ENCODE measurements at regions not wholly inside any gene's neighbourhood (a gene's known extent, or its start where the extent isn't known, plus 50 kb on each side); places are given as distances from the start of the nearest gene placed in this dataset.
A peak's percentile ranks its signal among the peaks of the same experiment; 100 is the strongest.

DNA sequence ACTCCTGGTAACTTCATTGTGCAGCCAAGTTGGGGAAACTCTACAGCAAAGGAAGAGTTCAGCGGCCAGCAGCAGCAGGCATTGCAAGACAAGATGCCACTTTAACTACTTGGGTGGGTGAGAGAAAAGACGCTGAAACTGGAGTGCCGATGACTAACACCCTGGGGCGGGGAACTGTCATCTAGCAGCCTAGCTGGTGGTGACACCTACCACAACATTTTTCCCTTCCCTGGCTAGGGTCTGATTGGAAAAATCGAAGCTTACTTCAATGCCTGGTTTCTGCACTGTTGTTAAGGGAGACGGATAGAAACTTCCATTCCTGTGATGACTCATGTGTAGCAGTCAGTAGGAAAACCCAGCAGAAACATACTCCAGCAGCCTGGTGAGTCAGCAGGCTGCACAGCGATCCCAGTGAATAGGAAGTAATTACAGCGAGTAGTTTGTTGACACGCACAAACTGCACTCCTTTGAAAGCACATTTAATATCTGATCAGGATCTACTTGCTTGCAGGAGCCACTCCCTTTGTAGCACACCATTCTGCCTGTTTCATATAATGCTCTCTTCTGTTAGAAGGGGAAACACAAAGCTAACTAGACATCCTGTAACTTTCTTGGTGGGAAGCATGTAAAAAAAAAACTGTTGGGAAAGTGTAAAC is 62.1 kb upstream of the MAPRE2 start:
- Histone ChIP-seq H3K27me3 (ENCODE audit: insufficient read depth, low read length, poor library complexity, severe bottlenecking) (no peaks in the 10 kb centered on the region), H3K36me3 (ENCODE audit: insufficient read depth, low read length) (no peaks in the 10 kb centered on the region), H3K4me2 (ENCODE audit: low read depth, low read length, poor library complexity, severe bottlenecking) (peak overlapping the region; percentile 96), H3K79me2 (ENCODE audit: insufficient read depth, low read length) (no peaks in the 10 kb centered on the region), H3F3A (ENCODE audit: low read depth) (0 out of 2 replicates have a peak, but pooled peaks cover 2% of the 10 kb centered on the region), H4K20me1 (ENCODE audit: insufficient read depth, low read length, poor library complexity, severe bottlenecking) (no peaks in the 10 kb centered on the region), H2AFZ (ENCODE audit: low read length) (peak overlapping the region; percentile 97), H3K4me1 (ENCODE audit: insufficient read depth, low read length, poor library complexity, severe bottlenecking) (peaks cover 21% of the 10 kb centered on the region), H3K4me3 (ENCODE audit: low read length, poor library complexity, severe bottlenecking) (peak overlapping the region; percentile 72), H3K9me3 (ENCODE audit: insufficient read depth, low read depth, low read length) (no peaks in the 10 kb centered on the region), H3K9me2 (replicated peaks; ENCODE audit: low read depth, low read length) (no peaks in the 10 kb centered on the region), H3K9ac (ENCODE audit: low read depth, low read length, poor library complexity, severe bottlenecking) (peak overlapping the region; percentile 64)
- TF ChIP-seq, protein P1, sequence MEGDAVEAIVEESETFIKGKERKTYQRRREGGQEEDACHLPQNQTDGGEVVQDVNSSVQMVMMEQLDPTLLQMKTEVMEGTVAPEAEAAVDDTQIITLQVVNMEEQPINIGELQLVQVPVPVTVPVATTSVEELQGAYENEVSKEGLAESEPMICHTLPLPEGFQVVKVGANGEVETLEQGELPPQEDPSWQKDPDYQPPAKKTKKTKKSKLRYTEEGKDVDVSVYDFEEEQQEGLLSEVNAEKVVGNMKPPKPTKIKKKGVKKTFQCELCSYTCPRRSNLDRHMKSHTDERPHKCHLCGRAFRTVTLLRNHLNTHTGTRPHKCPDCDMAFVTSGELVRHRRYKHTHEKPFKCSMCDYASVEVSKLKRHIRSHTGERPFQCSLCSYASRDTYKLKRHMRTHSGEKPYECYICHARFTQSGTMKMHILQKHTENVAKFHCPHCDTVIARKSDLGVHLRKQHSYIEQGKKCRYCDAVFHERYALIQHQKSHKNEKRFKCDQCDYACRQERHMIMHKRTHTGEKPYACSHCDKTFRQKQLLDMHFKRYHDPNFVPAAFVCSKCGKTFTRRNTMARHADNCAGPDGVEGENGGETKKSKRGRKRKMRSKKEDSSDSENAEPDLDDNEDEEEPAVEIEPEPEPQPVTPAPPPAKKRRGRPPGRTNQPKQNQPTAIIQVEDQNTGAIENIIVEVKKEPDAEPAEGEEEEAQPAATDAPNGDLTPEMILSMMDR (conservative IDR thresholded peaks at IDR 0.05; ENCODE audit: low read length): no peak
- no peak for TF ChIP-seq EZH2phosphoT487 (IDR thresholded peaks at IDR 0.05; ENCODE audit: borderline replicate concordance)

DNA sequence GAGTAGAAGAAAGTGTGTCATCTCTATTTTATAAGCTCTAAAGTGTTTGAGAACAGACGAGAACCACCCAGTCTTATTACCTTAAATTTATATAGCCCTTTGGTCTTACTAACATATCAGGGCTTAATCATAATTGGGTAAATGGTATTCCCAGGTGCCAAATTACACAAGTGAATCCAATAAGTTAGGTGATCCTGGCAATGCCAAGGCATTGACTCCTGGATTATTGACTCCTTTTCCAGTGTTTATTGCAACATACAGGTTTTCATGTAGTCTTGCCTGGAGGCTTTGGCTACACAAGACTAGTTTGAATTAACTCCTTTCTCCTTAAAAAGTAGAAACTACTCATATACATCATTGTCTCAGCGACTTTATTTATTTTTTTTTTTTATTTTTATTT is 59.7 kb upstream of the MAPRE2 start:
- TF ChIP-seq, protein P1 (conservative IDR thresholded peaks at IDR 0.05; ENCODE audit: low read length): no peak
- no peak for TF ChIP-seq EZH2phosphoT487 (IDR thresholded peaks at IDR 0.05; ENCODE audit: borderline replicate concordance)
- Histone ChIP-seq H3K36me3 (ENCODE audit: insufficient read depth, low read length) (no peaks in the 10 kb centered on the region), H3K4me2 (ENCODE audit: low read depth, low read length, poor library complexity, severe bottlenecking) (no peak overlapping the region), H3F3A (ENCODE audit: low read depth) (peaks cover 6% of the 10 kb centered on the region; the same call in 1 of the 2 replicates), H4K20me1 (ENCODE audit: insufficient read depth, low read length, poor library complexity, severe bottlenecking) (no peaks in the 10 kb centered on the region), H3K4me3 (ENCODE audit: low read length, poor library complexity, severe bottlenecking) (no peak overlapping the region), H3K27me3 (ENCODE audit: insufficient read depth, low read length, poor library complexity, severe bottlenecking) (no peaks in the 10 kb centered on the region), H3K79me2 (ENCODE audit: insufficient read depth, low read length) (no peaks in the 10 kb centered on the region), H2AFZ (ENCODE audit: low read length) (no peak overlapping the region), H3K9ac (ENCODE audit: low read depth, low read length, poor library complexity, severe bottlenecking) (no peak overlapping the region), H3K9me3 (ENCODE audit: insufficient read depth, low read depth, low read length) (no peaks in the 10 kb centered on the region), H3K9me2 (replicated peaks; ENCODE audit: low read depth, low read length) (no peaks in the 10 kb centered on the region), H3K4me1 (ENCODE audit: insufficient read depth, low read length, poor library complexity, severe bottlenecking) (peaks cover 21% of the 10 kb centered on the region)

DNA sequence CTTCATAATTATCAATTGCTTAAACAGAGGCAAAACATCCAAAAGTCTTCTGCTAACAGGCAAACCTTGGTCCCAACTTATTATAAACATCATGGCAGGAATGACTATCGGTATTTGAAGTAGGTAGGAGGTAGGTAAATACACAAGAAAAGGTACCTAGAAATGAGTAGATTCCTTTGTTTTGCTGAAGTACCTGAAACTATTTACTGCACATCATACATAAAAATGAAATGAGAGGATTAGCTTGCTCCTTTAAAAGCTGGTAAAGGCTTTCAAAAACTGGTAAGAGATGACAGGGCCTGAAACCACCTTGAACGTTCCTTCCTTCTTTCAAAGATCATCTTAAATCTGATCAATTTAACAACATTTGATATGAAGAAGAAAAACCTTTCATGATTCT is 55.2 kb upstream of the MAPRE2 start:
- no peak overlapping the region for H3K4me3 ChIP-seq (ENCODE audit: low read length, poor library complexity, severe bottlenecking)
- H3K9me2 ChIP-seq (replicated peaks; ENCODE audit: low read depth, low read length): no peaks in the 10 kb centered on the region
- no peaks in the 10 kb centered on the region for H3K36me3 ChIP-seq (ENCODE audit: insufficient read depth, low read length)
- H3K4me1 ChIP-seq (ENCODE audit: insufficient read depth, low read length, poor library complexity, severe bottlenecking): peaks cover 12% of the 10 kb centered on the region
- H3K4me2 ChIP-seq (ENCODE audit: low read depth, low read length, poor library complexity, severe bottlenecking): no peak overlapping the region
- TF ChIP-seq, protein P1 (conservative IDR thresholded peaks at IDR 0.05; ENCODE audit: low read length): no peak
- no peak for TF ChIP-seq EZH2phosphoT487 (IDR thresholded peaks at IDR 0.05; ENCODE audit: borderline replicate concordance)
- no peaks in the 10 kb centered on the region for H3K79me2 ChIP-seq (ENCODE audit: insufficient read depth, low read length)
- H3K27me3 ChIP-seq (ENCODE audit: insufficient read depth, low read length, poor library complexity, severe bottlenecking): no peaks in the 10 kb centered on the region
- peaks cover 4% of the 10 kb centered on the region; the same call in 1 of the 2 replicates for H3F3A ChIP-seq (ENCODE audit: low read depth)
- H3K9ac ChIP-seq (ENCODE audit: low read depth, low read length, poor library complexity, severe bottlenecking): no peak overlapping the region
- no peaks in the 10 kb centered on the region for H4K20me1 ChIP-seq (ENCODE audit: insufficient read depth, low read length, poor library complexity, severe bottlenecking)
- no peaks in the 10 kb centered on the region for H3K9me3 ChIP-seq (ENCODE audit: insufficient read depth, low read depth, low read length)
- H2AFZ ChIP-seq (ENCODE audit: low read length): no peak overlapping the region

All from Loucy (cell line).